Adrenal gland (tissue), 9 donors: ENCODE measurements at regions not wholly inside any gene's neighbourhood (a gene's known extent, or its start where the extent isn't known, plus 50 kb on each side); places are given as distances from the start of the nearest gene placed in this dataset.

Source experiments
- DNase-seq, 7 donors: peaks; one replicate each; pipeline ENCODE4 v3.0.0-alpha.2; 2019 to 2020
- H3K27ac ChIP-seq, 5 donors: fragments of 200-600 bp; sonication (generic) in 4 of 5; 1 replicate in 3 of 5; 2 replicates in 2 of 5; pipeline versions ENCODE4 v1.5.1 to v1.8.0; 2016 to 2020; ENCODE audit warnings: mild to moderate bottlenecking in 1 of 5
- H3K27me3 ChIP-seq: fragments of 200-600 bp; 2 replicates; pipeline ENCODE4 v1.8.0; 2021
- H3K36me3 ChIP-seq, 2 donors: fragments of 200-600 bp; replicated peaks in 1 of 2; 1 replicate in 1 of 2; 2 replicates in 1 of 2; pipeline versions ENCODE4 v1.5.1 to v1.8.0; 2018 to 2022
- H3K4me1 ChIP-seq, 2 donors: fragments of 200-600 bp; replicated peaks in 1 of 2; 1 replicate in 1 of 2; 2 replicates in 1 of 2; pipeline versions ENCODE4 v1.5.1 to v1.8.0; 2018 to 2021
- H3K4me3 ChIP-seq, 4 donors: fragments of 200-600 bp; sonication (generic) in 3 of 4; one replicate each; pipeline ENCODE4 v1.5.1; 2016 to 2018
- H3K9me3 ChIP-seq, 3 donors: fragments of 200-600 bp; sonication (generic) in 1 of 3; replicated peaks in 1 of 3; 1 replicate in 2 of 3; 2 replicates in 1 of 3; pipeline versions ENCODE4 v1.5.1 to v1.8.0; 2016 to 2021
- CTCF ChIP-seq, 6 experiments: fragments of 450-650 bp in 4 of 6; fragments of 200-600 bp in 2 of 6; sonication (generic) in 1 of 6; IDR thresholded peaks; 1 replicate in 5 of 6; 2 replicates in 1 of 6; pipeline versions ENCODE4 v1.5.1 to v1.8.0; 2016 to 2021; ENCODE audit warnings: antibody characterized with exemption in 6 of 6, mild to moderate bottlenecking in 2 of 6, moderate library complexity in 1 of 6
- POLR2A ChIP-seq, 2 donors: fragments of 450-650 bp; IDR thresholded peaks; one replicate each; pipeline ENCODE4 v1.6.1; 2017; ENCODE audit warnings: antibody characterized with exemption in 2 of 2, mild to moderate bottlenecking in 2 of 2, moderate library complexity in 1 of 2
- WGBS, 4 donors: extraction: QIAGEN DNeasy Blood & Tissue Kit in 2 of 4; methylation state at CpG; one replicate each; pipeline versions ENCODE4 v1.1.5 to v1.1.7; 2013 to 2017; 5-methylcytosine and 5-hydroxymethylcytosine counted together
- intact Hi-C, 2 donors: fragments of 100-400 bp; cut with DNase I; formaldehyde crosslinking; loops; one replicate each; pipeline versions ENCODE4 v1.14.1 to v1.15.0; 2022 to 2023
- donor health status: healthy with polysubstance abuse.
- donor health status: Bipolar disorder and iron deficiency.
- donor health status: DM: yes; HTN: yes; CAD: no.
- donor health status: DM: no; HTN: no; CAD: no.
- donor health status: DM: no; HTN: no; CAD: no.

GRCh38 chr7:155962191-155962967 lies 150.1 kb upstream of the SHH start:
- Histone ChIP-seq H3K36me3 (no peaks in the 10 kb centered on the region), H3K4me1 (no peaks in the 10 kb centered on the region), H3K9me3 (no peaks in the 10 kb centered on the region), H3K4me3 (no peak overlapping the region), H3K27ac (no peak overlapping the region), H3K27me3 (no peaks in the 10 kb centered on the region)
- intact Hi-C loops, result no loop called here
- TF ChIP-seq CTCF (IDR thresholded peaks at IDR 0.05) (no peak), POLR2A (IDR thresholded peaks at IDR 0.05) (no peak)
- peak in 1 of 7 donors; percentile 1 for DNase-seq
- 76 to 85% (median 82%) methylated on average over 12 to 13 of the region's 13 CpGs for WGBS, 4 donors

- 69 to 76% (median 75%) methylated on average over 16 to 25 of the region's 25 CpGs for WGBS, 4 donors
- TF ChIP-seq POLR2A (IDR thresholded peaks at IDR 0.05) (no peak), CTCF (IDR thresholded peaks at IDR 0.05) (no peak)
- peak in 1 of 7 donors; percentile 14 for DNase-seq
- no peaks in the 10 kb centered on the region for H3K27me3 ChIP-seq
- H3K27ac ChIP-seq, result no peak overlapping the region
- no peaks in the 10 kb centered on the region for H3K9me3 ChIP-seq
- intact Hi-C loops, result no loop called here
- H3K4me3 ChIP-seq, result no peak overlapping the region
- no peaks in the 10 kb centered on the region for H3K36me3 ChIP-seq
- H3K4me1 ChIP-seq, result no peaks in the 10 kb centered on the region
Observed at GRCh38 chr7:155961241-155962190, 149.3 kb upstream of the SHH start.

- Histone ChIP-seq H3K27ac (no peak overlapping the region), H3K4me3 (no peak overlapping the region), H3K36me3 (no peaks in the 10 kb centered on the region), H3K9me3 (no peaks in the 10 kb centered on the region), H3K4me1 (no peaks in the 10 kb centered on the region), H3K27me3 (no peaks in the 10 kb centered on the region)
- 85 to 92% (median 87%) methylated on average over 4 to 13 of the region's 13 CpGs for WGBS, 4 donors
- DNase-seq, result peak in 1 of 7 donors; percentile 8
- TF ChIP-seq POLR2A (IDR thresholded peaks at IDR 0.05) (no peak), CTCF (IDR thresholded peaks at IDR 0.05) (no peak)
- intact Hi-C loops, result no loop called here
Observed at GRCh38 chr7:155959894-155960293, 147.6 kb upstream of the SHH start.

- no peaks in the 10 kb centered on the region for H3K36me3 ChIP-seq
- no peaks in the 10 kb centered on the region for H3K27me3 ChIP-seq
- TF ChIP-seq POLR2A (IDR thresholded peaks at IDR 0.05) (no peak), CTCF (IDR thresholded peaks at IDR 0.05) (no peak)
- no peak overlapping the region for H3K4me3 ChIP-seq
- H3K9me3 ChIP-seq, result no peaks in the 10 kb centered on the region
- no peak for DNase-seq
- WGBS, 4 donors, result 84 to 98% (median 85%) methylated on average over 12 of the region's 12 CpGs
- H3K27ac ChIP-seq, result no peak overlapping the region
- intact Hi-C loops, result no loop called here
- H3K4me1 ChIP-seq, result peaks cover 8 to 18% of the 10 kb centered on the region in 2 donors
Observed at GRCh38 chr7:155956977-155957376, 144.7 kb upstream of the SHH start.
